ENCODE measurements at regions not wholly inside any gene's neighbourhood (a gene's known extent, or its start where the extent isn't known, plus 50 kb on each side); places are given as distances from the start of the nearest gene placed in this dataset.

DNA sequence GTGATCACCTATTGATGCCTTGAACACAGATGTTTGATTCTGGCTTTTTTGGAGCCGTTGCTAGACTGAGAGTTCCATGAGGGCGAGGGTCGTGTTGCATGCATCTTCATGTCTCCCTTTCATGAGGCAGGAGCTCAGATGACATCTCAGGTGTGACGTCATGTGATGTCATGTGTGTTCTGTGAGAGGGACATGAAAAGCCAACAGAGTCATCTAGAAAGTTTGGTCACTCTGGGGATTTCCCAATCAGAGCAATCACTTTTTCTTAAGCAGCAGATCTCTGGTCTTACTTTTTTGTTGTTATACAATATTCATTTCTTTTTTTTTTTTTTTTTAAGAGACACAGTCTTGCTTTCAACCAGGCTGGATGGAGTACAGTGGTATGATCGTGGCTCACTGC lies 411.8 kb downstream of the PREX1 start:
- intact Hi-C loops (cut with DNase I), result no loop called here
- Histone ChIP-seq H3K9me3 (no peaks in the 10 kb centered on the region), H3K4me3 (no peak overlapping the region), H3K4me1 (no peaks in the 10 kb centered on the region), H3K36me3 (no peaks in the 10 kb centered on the region), H3K27ac (no peak overlapping the region), H3K27me3 (peaks cover 0 to 11% (median 0%) of the 10 kb centered on the region in 4 donors)
- DNase-seq, result no peak
- WGBS, 2 donors, result 66 to 82% methylated on average over 5 of the region's 5 CpGs
- no peak for TF ChIP-seq POLR2A (IDR thresholded peaks at IDR 0.05)
- TF ChIP-seq, protein P1, sequence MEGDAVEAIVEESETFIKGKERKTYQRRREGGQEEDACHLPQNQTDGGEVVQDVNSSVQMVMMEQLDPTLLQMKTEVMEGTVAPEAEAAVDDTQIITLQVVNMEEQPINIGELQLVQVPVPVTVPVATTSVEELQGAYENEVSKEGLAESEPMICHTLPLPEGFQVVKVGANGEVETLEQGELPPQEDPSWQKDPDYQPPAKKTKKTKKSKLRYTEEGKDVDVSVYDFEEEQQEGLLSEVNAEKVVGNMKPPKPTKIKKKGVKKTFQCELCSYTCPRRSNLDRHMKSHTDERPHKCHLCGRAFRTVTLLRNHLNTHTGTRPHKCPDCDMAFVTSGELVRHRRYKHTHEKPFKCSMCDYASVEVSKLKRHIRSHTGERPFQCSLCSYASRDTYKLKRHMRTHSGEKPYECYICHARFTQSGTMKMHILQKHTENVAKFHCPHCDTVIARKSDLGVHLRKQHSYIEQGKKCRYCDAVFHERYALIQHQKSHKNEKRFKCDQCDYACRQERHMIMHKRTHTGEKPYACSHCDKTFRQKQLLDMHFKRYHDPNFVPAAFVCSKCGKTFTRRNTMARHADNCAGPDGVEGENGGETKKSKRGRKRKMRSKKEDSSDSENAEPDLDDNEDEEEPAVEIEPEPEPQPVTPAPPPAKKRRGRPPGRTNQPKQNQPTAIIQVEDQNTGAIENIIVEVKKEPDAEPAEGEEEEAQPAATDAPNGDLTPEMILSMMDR (IDR thresholded peaks at IDR 0.05), result no peak

GRCh38 chr20:48414786-48415185 lies 413.0 kb downstream of the PREX1 start:
- DNase-seq, result no peak
- no peaks in the 10 kb centered on the region for H3K36me3 ChIP-seq
- H3K4me3 ChIP-seq, result no peak overlapping the region
- intact Hi-C loops (cut with DNase I), result no loop called here
- 29 to 33% methylated on average over 1 of the region's 1 CpG for WGBS, 2 donors
- no peaks in the 10 kb centered on the region for H3K4me1 ChIP-seq
- peaks cover 0 to 11% (median 0%) of the 10 kb centered on the region in 4 donors for H3K27me3 ChIP-seq
- H3K27ac ChIP-seq, result no peak overlapping the region
- TF ChIP-seq, protein P1 (IDR thresholded peaks at IDR 0.05), result no peak
- no peak for TF ChIP-seq POLR2A (IDR thresholded peaks at IDR 0.05)
- no peaks in the 10 kb centered on the region for H3K9me3 ChIP-seq

DNA sequence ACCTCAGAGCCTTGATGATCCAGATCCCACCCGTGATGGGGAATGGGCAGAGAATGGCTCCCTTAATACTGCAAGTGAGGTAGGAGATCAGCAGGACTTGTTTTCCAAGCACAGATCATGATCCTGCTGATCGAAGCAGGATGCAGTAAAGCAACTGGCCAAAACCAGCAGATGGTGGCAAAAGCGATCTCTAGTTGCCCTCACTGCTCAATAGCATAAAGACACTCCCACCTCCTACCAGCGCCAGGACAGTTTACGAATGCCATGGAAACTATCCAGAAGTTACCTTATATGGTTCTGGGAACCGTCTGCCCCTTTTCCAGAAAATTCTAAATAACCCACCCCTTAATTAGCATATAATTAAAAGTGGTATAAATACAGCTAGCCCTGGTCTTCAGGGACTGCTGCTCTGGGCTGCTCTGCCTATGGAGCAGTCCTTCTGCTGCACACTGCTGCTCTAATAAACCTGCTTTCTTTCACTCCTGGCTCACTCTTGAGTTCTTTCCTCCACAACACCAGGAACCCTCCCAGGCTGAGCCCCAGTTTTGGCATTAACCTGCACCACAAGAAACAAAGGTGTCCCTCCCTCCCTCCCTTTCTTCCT lies 415.8 kb downstream of the PREX1 start:
- H3K27me3 ChIP-seq, result peaks cover 0 to 20% (median 0%) of the 10 kb centered on the region in 4 donors
- H3K9me3 ChIP-seq, result no peaks in the 10 kb centered on the region
- no peaks in the 10 kb centered on the region for H3K4me1 ChIP-seq
- WGBS, 2 donors, result 63 to 66% methylated on average over 6 of the region's 6 CpGs
- no peak overlapping the region for H3K4me3 ChIP-seq
- DNase-seq, result no peak
- intact Hi-C loops (cut with DNase I), result no loop called here
- H3K27ac ChIP-seq, result no peak overlapping the region
- H3K36me3 ChIP-seq, result no peaks in the 10 kb centered on the region
- TF ChIP-seq POLR2A (IDR thresholded peaks at IDR 0.05), result no peak
- TF ChIP-seq, protein P1 (IDR thresholded peaks at IDR 0.05), result no peak

GRCh38 chr20:48411245-48411644 lies 416.6 kb downstream of the PREX1 start:
- H3K4me1 ChIP-seq, result no peaks in the 10 kb centered on the region
- no peaks in the 10 kb centered on the region for H3K9me3 ChIP-seq
- DNase-seq, result no peak
- intact Hi-C loops (cut with DNase I), result no loop called here
- no peak overlapping the region for H3K27ac ChIP-seq
- H3K4me3 ChIP-seq, result no peak overlapping the region
- TF ChIP-seq, protein P1 (IDR thresholded peaks at IDR 0.05), result no peak
- TF ChIP-seq POLR2A (IDR thresholded peaks at IDR 0.05), result no peak
- peaks cover 0 to 20% (median 0%) of the 10 kb centered on the region in 4 donors for H3K27me3 ChIP-seq
- 47 to 81% methylated on average over 3 of the region's 3 CpGs for WGBS, 2 donors
- no peaks in the 10 kb centered on the region for H3K36me3 ChIP-seq

- WGBS, 2 donors, result 75 to 85% methylated on average over 4 of the region's 4 CpGs
- H3K9me3 ChIP-seq, result no peaks in the 10 kb centered on the region
- no peak overlapping the region for H3K27ac ChIP-seq
- H3K27me3 ChIP-seq, result peaks cover 0 to 28% (median 0%) of the 10 kb centered on the region in 4 donors
- intact Hi-C loops (cut with DNase I), result no loop called here
- no peak for DNase-seq
- no peaks in the 10 kb centered on the region for H3K36me3 ChIP-seq
- H3K4me1 ChIP-seq, result no peaks in the 10 kb centered on the region
- no peak overlapping the region for H3K4me3 ChIP-seq
- TF ChIP-seq, protein P1 (IDR thresholded peaks at IDR 0.05), result no peak
- no peak for TF ChIP-seq POLR2A (IDR thresholded peaks at IDR 0.05)
These were observed 418.7 kb downstream of the PREX1 start for GRCh38 chr20:48409055-48409615.

Measured in esophagus squamous epithelium (tissue), 5 donors.